ENCODE measurements at regions not wholly inside any gene's neighbourhood (a gene's known extent, or its start where the extent isn't known, plus 50 kb on each side); places are given as distances from the start of the nearest gene placed in this dataset.
"Not testable (repeated sequence)": the region's sequence is repeated elsewhere in the genome, so short reads cannot be mapped to it uniquely, and the experiment has no call there.

DNA sequence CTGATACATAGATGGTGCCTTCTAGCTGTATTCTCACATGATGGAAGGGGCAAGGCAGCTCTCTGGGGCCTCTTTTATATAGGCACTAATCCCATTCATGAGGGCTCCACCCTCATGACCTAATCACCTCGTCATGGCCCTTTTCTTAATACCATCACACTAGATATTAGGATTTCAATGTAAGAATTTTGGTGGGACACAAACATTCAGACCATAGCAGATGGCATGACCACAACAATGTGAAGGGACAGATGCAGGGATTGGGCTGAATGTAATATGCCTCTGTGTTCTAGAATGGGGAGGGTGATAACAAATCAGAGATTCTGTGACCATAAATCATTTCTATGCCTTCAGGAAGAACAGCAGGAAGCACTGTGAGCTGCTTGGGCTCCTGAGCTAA, 145.8 kb downstream of the LCA5 start:
- DNase-seq: no peak

DNA sequence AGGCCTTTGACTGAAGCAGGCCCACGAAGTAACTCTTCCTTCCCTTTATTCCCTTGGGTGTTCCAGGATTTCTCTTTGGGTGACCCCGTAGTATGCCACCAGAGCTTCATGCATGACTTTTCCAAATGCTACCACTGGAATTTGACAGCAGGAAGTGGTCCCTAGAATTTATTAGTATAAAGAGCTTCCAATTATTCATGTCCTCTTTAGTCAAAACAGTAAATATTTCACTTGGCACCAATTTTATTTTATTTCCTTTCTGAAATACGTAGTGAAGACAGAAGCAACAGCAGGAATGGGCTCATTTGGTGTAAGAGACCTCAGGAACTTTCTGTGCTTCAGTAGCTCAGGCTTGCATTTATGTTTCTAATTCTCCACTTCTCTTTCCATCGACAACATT, 151.3 kb downstream of the LCA5 start:
- DNase-seq: no peak

DNA sequence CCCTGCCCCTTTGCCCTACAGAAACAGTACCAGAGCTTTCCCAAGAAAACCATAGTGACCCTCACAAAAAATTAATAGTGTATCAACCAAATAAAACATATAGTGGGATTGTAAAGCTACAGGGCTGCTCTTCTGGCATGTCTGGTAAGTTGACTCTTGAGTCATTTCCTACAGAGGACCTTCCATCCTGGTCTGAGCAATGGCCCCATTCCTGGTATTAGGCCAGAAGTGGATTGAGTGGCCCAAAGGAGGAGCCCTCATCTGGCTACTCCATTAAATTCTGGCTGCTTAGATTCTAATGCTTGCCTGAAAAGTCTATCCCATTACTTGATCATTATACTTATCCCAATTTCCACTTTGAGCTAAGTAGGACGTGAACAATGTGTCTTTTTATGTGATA, 150.9 kb upstream of the HMGN3 start:
- DNase-seq: no peak

DNA sequence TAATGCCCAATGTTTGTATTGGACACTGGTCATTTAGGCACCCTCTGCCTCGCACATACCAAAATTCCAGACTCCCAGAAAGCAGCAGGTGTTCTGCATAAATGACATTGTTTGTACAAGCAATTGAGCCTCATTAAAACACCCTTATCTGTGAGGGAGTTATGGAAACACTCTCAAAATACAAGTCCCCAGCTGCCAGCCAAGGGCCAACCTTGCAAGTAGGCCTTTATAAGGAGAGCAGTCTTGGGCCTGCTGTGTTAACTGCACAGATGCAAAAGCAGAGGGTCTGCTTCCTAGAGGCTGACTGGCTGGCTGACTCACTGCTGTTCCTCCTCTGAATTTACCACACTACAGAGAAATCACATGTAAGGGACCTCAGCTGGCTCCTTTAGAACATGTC, 150.4 kb upstream of the HMGN3 start:
- DNase-seq: no peak

DNA sequence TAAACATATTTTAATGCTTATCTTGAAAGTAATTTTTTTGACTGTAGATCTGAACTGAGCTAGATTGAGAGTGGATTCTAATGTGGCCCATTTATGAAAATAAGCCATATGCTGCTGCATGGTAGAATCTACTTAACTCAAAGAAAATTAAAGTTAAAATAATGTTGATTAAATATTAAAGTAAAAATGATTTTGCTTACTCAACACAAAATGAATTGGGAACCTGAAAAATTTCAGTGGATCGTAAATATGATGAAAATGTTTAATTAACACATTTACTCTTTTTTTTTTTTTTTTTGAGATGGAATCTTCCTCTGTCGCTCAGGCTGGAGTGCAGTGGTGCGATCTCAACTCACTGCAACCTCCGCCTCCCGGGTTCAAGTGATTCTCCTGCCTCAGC, 144.5 kb upstream of the HMGN3 start:
- no peak for DNase-seq

DNA sequence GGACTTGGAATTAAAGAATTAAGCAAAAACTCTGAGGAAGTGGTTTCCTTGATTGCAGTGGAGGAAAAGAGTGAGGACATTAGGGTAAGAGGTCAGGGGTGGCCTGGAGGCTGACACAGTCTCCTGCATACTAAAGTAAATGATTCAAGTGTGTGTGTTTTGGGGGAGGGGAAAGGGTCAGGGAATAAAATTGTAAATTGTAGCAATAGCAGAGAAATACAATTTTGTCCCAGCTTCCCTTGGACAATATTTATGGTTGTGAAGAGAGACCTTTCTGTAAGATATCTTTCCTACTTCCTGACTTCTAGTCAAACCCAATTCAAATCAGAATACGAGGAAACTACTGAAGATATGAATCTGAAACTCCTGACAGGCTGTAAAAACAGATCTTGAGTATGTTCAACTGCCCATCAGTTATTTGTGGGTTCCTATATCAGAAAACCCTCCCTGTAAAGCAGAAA, 143.4 kb upstream of the HMGN3 start:
- no peak for DNase-seq

DNA sequence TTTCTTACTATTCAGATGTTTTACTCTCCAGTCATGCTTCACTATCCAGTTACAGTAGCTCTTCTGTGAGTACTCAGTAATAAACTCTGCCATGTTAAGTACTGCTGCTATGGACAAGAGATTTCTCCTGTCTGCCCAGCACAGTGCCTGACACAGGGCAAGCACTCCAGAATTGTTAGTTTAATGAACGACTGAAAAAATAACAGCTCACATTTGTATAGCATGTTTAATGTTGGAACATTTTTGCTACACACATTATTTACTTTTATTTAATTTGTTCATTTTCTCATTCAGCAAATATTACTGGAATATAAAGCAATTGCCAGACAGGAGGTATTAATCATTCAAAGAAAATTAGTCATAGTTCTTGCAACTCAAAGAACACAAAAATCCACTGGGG, 142.6 kb upstream of the HMGN3 start:
- no peak for DNase-seq

DNA sequence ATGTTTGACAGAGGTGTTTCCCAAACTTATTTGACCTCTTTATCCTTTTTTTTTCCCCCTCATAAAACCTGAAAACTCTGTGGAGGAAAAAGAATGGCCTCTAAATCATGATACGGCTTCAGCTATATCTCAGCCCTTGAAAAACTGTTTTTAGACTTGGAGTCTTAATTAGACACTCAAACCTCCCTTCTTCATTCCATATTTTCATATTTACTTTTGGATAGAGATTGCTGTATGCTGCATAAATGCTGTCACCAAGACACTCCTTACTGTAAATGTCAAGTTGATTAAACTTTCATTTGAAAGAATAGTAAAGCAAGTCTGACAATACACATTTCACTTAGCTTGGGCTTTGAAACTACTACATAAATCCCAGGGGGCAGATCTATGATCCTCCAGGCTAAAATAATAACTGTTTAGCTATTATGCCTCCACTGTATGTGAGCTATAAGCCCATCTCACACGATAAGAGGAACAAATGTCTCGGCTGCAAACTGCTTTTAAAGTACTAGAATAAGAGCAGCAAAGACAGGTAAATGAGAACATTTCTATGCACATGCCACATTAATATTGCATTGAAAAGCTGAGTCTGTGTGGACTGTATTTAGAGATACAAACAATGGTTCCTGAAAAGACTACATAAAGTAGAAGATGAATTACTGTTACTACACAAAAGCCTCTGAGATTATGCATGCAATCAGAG, 141.3 kb upstream of the HMGN3 start:
- no peak for DNase-seq

DNA sequence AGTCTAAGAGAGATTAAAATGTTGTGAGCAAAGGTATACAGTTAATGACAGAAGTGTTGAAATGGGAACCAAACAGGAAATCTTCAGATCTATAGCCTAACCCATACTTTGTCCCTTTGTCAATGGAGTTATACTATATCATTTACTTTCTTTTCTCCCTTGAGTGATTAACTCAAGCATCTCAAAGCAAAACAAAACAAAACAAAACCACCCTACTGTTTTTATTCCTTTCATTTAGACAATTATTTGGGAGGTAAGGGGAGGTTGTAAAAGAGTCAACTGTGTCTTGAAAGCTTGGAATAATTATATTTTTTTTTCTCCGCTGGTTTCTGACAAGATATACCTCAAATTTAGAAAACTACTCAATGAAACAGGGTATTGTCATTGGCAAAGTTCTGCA, 139.8 kb upstream of the HMGN3 start:
- no peak for DNase-seq

DNA sequence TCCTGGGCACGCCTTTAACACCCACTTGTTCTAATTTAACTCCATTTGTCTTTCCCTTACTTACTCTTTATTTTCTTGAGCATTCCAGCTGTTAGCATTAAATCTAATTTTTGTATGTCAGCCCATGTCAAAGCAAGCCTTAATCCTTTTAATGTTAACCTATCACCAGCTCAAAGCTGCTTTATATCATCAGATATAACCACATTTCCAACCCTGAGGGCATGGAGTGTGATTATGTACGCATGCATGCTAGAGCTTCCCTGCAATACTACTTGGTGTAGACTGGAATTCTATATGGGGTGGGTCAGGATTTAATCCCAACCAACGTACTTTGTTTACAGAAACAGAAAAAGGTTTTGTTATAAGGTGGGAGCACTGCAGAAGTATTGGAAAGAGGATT, 139.4 kb upstream of the HMGN3 start:
- no peak for DNase-seq

DNA sequence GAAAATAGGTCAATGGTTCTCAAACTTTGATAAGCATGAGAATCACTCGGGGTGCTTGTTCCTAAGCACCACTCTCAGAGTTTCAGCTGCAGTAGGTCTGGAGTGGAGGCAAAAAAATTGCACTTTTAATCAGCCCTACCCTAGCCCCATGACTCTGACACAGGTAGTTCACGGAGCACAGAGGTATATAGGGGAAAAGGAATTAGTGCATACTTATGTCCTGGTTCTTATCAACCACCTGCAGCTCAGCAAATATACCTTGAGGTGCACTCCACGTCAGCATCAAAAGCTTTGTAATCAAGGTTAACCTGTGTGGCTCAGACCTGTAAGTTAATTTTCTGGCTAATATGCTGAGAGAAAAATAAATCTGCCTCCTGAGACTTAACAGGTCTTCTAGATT, 138.8 kb upstream of the HMGN3 start:
- DNase-seq: no peak

DNA sequence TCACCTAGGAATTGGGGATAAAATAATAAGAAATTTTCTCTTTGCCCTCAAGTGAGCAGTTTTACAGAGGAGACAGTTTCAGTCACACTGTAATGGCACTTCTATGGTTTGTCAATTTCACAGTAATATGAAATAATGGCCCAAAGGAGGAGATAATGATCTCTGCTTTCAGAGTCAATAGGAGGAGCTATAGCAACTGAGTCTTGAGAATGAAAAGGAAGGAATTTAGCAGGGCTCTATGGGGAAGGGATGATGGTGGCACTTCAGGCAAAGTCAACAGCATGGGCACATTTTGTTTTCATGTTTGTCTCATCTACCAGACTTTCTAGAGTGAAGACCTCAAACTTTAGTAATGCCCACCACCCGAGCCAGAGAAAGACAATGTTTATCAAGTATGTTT, 138.3 kb upstream of the HMGN3 start:
- DNase-seq: no peak

DNA sequence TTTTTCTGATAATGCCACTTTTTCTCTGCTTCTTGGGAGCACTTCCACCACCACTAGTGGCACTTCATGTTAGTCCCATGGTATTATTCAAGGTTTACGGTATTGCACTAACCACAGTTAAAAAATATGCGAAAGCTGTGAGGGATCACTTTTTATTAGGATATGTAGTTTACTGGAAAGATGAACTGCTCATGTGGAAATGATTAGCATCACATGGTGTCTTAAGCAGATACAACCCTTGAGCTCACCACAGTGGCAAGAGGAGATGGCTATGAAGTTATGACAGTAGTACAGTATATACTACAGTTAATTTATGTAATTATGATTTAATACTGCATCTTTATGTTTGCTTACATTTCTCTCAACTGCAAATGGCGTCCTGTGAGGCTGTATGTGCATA, 134.5 kb upstream of the HMGN3 start:
- DNase-seq: no peak

DNA sequence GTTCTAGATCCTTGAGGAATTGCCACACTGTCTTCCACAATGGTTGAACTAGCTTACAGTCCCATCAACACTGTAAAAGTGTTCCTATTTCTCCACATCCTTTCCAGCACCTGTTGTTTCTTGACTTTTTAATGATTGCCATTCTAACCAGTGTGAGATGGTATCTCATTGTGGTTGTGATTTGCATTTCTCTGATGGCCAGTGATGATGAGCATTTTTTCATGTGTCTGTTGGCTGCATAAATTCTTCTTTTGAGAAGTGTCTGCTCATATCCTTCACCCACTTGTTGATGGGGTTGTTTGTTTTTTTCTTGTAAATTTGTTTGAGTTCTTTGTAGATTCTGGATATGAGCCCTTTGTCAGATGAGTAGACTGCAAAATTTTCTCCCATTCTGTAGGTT, 129.0 kb upstream of the HMGN3 start:
- DNase-seq: not testable (repeated sequence)

DNA sequence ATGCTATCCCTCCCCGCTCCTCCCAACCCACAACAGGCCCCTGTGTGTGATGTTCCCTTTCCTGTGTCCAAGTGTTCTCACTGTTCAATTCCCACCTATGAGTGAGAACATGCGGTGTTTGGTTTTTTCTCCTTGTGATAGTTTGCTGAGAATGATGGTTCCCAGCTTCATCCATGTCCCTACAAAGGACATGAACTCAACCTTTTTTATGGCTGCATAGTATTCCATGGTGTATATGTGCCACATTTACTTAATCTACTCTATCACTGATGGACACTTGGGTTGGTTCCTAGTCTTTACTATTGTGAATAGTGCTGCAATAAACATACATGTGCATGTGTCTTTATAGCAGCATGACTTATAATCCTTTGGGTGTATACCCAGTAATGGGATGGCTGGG, 126.6 kb upstream of the HMGN3 start:
- DNase-seq: not testable (repeated sequence)

DNA sequence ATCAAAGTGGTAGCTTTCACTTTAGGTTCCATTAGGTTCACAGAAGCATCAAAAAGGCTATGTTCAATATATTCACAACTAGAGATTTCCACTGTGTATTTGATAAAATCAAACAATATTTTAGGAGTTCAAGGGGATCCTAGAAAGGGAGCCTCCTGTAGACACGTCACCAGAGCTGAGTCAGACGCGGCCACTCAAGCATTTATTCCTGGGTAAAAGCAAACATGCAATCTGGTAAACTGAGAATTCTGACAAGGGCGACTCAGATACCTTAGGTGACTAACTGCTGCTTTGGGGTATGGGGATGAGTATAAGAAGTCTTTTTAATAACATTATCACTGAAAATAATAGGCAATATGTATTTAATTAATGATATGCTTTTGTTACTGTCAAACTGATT, 118.7 kb upstream of the HMGN3 start:
- DNase-seq: no peak

DNA sequence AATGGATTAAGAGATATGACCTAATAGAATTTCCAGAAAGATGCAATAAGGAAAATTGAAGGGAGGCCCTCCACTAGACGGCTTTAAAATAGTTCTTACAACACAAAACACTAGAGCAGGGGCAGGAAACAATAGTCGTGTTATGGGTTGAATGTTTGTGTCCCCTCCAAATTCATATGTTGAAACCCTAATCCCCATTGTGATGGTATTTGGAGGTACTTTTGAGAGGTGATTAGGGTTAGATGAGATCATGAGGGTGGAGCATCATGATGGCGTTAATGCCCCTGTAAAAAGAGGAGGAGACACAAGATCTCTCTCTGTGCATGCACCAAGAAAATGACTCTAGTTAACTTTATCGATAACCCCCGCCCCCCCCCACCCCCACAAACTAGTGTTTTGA, 104.0 kb upstream of the HMGN3 start:
- no peak for DNase-seq

DNA sequence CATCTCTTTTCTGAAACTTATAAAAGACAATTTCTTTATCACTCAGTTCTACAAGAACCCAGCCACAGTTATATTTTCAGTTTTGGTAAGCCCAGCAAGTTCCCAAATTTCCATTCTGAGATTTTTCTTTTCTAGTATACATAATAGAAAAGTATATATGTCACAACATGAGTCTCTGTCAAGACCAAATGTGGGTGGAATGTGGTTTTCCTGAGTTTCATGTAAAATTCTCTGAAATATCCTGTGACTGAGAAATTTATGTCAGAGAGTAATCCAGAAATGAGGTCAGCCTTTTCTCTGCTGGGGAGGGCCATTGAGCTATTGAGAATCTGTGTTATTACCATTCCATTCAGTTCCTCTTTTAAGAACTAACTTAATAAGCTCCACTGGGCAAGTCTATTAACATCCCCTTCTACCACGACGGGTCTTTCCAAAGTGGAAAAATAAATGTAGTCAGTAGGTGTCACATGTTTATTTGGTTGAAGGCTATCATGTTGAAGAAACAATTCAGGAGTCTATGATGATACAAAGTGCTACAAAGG, 100.7 kb upstream of the HMGN3 start:
- DNase-seq: peak; percentile 69

DNA sequence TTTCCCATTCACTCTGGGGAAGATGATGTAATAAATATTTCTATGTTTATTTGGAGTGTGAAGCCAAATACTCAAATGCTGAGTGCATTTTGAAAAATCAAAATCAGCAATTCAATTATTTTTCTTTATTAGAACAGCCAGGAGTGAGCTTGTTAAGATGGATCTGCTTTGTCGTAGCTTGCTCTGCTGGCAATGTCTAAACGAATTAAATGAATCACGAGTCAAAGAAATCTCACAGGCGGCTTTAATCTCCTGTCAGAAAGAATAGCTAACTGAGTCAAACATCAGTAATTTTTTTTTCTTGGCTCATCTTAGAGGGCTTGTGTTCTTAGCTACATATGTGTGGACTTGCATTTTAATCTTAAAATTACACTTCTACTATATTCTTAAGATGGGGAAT, 100.2 kb upstream of the HMGN3 start:
- DNase-seq: peak; percentile 19

DNA sequence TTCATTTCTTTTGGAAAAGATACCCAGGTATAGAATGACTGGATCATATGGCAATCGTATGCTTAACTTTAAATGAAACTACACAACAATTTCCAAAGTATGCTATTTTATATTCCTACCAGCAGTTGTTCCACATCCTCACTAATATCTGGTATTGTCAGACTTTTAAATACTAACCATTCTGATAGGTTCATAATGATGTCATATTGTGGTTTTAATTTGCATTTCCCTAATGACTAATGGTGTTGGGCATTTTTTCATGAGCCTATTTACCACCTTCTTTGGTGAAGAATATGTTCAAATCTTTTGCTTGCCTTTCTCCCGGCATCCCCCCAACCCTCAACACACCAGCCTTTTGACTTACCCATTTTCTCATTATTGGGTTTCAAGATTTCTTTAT, 96.2 kb upstream of the HMGN3 start:
- peak; percentile 8 for DNase-seq

DNA sequence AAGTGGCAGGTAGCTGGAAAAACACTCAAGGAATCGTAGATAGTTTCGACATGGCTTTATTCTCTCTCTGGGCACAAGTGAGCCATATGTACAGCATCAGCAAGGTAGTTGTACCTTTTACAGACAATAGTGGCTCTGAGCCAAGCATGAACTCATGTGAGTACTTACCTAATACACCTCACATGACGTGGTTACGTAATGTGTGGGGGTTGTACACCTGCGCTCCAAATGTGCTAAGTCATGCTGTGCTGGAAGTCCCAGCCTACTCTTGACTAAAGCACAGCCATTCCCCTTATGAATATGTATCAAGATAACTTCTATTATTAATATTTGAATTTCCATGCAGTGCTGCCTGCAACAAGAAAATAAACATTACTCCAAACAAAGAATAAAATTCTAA, 78.8 kb upstream of the HMGN3 start:
- DNase-seq: no peak

DNA sequence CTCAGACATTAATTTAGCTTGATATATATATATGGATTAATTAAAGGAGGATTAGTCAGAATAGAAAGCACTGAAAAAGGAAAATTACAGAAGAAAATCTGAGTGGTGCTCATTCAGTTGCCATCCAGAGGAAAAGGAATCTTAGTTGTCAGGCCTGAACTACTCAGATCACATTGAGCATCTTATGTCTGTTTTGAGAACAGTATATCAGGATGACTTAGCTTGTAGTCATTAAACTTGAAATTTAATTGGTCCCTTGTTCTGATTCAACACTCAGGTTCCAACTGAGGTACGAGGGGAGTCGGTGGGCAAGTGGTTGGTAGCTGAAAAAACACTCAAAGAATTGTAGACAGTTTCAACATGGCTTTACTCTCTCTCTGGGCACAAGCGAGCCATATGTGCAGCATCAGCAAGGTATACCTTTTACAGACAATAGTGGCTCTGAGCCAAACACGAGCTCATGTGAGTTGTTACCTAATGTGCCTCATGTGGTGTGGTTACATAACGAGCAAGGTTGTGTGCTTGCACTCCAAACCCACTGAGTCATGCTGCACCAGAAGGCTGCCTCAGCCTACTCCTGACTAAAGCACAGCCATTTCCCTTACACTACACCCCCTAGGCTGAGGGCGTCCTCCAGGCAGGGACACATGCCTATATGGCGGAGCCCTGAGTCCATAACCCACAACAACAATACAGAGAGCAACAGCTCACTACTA, 73.0 kb upstream of the HMGN3 start:
- no peak for DNase-seq

DNA sequence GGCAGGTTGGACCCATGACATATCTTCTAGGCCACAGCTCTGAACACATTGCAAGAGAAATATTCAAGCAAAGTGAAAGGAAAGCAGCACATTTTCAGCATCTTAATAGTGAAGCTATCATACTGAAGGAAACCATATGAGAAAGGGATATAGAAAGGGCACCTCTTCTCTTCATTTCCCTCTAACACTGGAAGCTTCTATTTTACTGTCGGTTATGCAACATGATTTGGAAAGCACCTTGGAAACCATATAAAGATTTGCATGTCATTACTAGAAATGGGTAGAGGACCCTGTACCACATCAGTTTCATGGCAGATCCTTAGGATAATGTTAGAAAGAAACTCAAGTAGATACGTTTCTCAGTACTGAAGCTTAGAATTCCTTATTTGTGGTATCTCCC, 70.5 kb upstream of the HMGN3 start:
- DNase-seq: no peak

DNA sequence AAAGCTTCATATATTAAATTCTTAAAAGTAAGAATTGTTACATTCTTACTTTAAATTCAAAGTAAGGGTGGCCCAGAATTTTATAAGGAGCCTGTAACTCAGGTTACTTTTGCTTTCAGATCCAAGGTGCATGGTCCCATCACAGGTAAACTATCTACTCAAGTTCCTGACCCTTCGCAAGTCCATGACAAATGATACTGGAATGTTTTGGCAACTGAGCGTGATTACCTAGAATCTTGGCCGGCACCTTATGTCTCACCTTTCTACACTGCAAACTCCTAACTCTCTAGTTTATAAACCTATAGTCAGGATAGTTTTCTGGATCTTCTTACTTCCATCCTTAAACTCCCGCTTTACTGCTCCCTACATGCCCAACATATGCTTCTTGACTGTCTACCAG, 67.9 kb upstream of the HMGN3 start:
- DNase-seq: no peak

DNA sequence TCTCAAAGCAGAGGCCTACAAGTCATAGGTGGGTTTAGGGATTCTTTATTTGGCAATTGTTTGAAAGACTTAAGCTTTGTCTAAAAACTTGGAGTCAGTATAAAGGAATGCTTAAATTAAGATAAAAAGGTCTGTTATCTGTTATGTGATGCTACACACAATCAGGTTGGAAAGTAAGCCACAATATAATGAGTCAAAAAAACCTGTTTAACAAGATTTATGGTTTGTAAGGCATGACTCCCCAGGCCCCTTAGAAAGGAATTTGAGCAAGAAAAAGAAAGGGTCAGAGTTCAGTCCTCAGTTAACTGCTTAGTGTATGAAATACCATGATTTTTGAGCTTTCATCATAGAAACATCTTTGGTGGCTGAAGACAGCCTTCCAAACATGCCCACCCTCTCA, 66.8 kb upstream of the HMGN3 start:
- DNase-seq: no peak
